GM20431 (cell line): ENCODE measurements at regions not wholly inside any gene's neighbourhood (a gene's known extent, or its start where the extent isn't known, plus 50 kb on each side); places are given as distances from the start of the nearest gene placed in this dataset.

ENCODE experiments used
- in situ Hi-C: fragments of 300-500 bp; cut with MseI, MboI; formaldehyde crosslinking; loops from one replicate; pipeline ENCODE4 v1.15.0; 2020; ENCODE audit warnings: low sequenced_read_pairs; ENCODE audit not compliant: unreplicated experiment

DNA sequence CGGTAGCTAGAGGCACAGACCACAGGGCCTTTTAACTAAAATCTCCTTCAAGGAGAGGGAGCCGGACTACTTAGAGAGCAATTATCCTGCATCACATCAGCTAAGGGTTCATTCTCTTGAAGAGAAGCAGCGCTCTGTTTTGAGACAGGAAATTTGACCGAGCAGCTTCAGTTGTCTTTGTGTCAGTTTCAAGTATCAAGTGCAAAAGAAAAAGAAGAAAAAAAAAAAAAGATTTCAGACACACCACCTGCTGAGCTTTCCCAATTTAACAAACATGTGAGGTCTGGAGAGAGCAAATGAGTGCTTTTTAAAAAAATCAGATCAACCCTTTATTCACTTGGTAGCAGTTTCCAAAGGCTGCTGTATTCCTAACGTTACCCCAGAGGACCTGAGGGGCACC is 273.5 kb upstream of the POU3F2 start:
- in situ Hi-C loops, result no loop called here

DNA sequence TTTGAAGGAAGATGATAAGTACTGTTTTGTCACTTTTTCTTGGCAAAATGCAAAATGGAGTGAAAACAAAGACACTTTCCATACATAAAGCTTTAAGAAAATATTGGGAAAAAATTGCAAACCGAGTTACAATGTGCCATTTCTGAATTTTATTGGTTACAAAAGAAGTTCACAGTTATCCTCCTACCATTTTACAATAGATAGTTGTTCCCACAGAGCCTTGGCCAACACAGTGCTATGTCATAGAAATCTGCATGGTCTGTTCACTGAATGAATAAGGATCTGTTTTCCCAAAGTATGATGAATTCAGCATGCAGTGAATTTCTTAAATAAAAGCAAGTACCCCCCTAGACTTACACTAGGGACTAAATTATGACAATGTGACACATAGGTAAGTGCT is 268.2 kb upstream of the POU3F2 start:
- in situ Hi-C loops, result no loop called here

DNA sequence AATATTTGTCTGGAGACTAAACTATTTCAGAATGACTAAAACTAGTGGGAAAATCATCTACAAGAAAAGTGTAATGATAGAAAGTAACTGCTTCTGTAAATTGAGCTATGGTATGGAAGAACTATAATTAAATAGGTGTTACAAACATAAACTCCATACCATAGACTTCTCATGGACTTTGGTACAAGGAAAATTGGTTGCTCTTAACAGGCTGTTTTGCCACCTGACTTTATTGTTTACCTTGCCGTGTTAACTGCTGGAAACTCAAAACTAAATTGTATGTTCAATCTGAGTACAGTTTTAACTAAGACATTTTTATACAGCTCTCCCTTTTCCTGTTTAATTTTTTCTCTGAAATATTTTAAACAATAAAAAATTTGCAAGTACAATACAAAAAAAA is 261.8 kb upstream of the POU3F2 start:
- in situ Hi-C loops, result no loop called here

DNA sequence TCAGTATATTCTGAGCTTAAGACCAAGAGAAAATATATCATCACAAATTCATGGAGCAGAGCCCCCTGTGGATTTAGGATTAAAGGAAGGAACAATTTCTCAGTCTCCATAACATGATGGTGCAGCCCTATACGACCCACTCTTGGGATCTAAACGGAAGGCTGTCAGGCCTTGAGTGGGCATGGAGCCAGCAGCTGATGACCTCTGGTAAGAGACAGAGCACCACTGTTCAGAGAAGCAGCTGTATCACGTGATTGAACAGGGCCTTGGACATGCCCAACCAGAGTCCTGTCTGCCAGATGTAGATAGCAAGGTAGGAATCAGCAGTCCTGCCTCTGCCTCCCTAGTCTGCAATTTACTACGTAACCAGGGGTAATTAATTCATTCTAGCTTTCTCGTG is 259.4 kb upstream of the POU3F2 start:
- in situ Hi-C loops, result no loop called here

DNA sequence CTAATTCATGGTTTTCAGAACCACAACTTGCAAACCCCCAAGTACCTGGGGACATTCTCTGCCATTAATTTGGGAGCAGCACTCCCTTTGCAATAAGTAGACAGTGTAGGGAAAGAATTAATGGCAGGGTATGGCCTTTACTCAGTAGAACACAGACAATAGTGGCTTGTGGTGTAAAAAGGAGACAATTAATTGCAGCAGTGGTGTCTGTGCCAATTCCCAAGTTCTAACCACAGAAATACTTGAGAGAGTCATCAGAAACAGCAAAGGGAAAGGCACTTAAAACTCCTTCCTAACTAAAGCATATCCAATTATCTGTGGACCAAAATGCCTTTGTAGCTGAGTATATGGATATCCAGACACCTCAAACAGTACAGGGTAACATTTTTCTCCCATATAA is 257.6 kb upstream of the POU3F2 start:
- in situ Hi-C loops, result no loop called here

DNA sequence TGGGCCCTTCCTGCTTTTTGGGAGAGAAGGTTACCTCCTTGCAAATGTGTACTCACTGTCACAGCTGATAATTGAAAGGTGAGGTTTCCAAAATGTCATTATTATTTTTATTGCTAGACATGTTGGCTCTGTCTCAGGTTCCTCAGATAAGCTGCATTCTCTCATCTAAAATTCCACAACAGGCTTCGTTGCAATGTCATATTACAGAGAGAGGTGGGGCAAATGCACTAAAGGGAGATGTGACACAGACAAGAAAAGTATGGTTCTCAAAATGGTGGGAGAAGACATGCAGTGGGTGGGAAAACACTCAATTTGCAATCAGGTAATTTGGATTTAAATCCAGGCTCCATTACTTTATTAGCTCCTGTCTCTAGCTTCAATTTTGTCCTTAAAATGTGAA is 256.4 kb upstream of the POU3F2 start:
- in situ Hi-C loops, result no loop called here

DNA sequence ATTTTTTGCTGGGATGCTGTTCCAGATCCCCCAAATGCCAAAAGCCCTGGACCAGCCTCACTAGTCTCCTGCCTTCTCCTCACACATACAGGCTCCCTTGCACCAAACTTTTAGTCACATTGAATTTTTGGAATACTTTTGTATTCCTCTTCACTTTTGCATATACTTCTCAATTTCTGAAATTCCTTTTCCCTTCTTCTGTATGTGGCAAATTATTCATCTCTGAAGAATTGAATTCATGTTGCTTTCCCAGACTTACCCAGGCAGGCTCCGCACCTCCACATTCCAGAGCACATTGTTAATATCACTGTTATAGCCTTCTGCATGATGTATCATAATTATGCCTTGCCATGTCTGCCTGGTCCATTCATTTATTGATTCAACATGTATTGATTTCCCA is 255.3 kb upstream of the POU3F2 start:
- in situ Hi-C loops, result no loop called here

DNA sequence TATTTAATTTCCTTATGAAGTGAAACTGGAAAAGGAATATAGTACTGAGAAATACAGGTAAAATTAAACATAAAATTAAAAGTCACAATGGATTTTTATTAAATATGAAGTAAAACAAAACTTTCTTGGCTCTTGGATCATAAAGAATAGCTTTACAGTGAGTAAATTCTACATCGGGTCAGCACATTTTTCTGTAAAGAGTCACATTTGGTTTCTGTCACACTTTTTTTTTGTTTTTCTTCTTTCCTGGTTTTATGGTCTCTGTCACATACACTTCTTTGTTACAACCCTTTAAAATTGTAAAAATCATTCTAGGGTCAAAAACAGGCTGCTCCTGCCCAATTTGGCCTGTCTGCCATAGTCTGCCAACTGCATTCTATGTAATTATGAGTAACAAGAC is 254.4 kb upstream of the POU3F2 start:
- in situ Hi-C loops, result no loop called here

DNA sequence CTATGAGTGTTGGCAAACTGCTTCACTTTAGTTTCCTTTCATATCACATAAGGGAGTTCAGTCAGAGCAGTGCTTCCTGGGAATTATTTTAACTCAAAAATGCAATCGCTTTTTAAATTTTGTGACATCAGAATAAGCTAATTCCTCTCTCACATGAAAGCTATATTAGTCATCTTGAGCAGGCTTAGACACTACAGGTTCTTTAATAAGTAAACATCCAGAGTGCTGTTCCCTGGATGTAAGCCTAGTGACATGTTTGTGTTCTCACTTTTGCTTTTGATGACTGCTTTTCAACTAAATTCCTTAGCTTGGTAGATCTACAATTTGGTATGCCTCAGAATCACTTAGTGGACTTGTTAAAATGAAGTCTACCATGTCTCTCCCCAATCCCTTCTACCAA is 252.7 kb upstream of the POU3F2 start:
- in situ Hi-C loops, result no loop called here

DNA sequence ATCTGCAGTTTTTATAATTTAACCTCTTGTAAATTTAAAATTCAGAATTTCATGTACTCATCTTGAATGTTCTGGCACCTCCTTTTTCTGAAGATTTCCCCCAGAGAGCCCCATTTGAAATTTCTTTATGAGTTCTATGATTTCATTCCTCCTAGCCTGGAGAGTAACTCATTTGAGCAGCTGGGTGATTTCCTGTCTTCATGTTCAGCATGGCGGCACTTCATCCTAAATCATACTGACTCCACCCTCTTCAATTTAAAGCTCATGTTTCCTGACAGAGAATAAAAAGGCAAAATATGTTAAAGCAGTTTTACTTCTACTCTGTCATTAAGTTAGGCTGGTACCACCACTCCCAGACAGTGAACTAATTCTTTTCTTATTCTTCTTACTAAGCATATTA is 250.9 kb upstream of the POU3F2 start:
- in situ Hi-C loops, result no loop called here

DNA sequence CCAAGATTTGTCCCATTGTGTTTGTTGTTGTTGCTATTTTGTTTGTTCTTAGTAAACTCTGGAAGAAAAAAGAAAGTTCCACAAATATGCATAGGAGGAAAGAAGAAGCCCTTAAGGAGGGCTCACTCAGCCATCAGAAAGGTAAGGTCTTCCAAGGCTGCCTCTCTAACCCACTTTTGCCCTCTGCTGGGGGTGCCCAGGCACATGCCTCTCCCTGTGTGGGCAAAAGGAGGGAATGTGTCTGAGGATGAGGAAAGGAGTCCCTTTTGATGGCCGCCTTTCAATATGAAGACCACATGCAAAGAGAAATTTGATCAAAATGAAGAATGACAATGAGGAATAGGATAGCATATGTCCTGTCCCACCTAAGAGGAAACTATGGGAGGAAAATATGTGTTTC is 248.2 kb upstream of the POU3F2 start:
- in situ Hi-C loops, result no loop called here

DNA sequence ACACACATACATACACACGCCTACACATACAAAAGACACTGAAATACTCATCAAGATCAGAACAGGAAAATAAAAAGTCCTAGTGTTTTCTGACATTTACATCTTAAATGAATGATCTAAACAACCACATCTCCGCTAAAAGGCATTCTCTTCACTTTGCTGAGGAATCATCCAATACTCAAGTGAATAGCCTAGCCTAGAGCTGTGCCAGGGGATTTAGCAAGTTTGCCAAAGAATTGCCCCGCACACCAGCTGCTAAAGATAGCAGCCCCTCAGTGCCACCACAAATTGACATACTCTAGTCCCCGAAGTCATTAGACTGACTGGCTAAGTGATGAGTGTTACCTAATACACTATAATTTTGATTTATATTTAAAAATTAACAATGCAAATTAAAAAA is 246.8 kb upstream of the POU3F2 start:
- in situ Hi-C loops, result no loop called here

DNA sequence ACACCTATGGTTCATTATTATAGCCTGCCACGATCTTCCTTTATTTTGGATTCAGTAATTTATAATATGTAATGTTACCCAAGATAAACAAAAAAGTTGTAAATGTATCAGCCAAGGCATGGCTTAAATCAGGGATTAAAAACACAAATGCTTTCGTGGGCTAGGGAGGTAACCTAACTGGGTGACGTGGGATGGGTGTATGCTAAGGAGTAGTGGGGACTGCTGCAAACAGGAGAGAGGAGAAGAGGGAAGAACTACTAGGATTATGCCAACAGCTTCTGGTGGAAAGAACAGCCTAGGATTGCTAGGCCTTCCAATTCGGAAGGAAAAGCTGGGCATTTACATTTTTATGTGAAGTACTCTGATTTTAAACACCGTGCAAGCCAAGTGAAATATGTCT is 244.8 kb upstream of the POU3F2 start:
- in situ Hi-C loops, result no loop called here

DNA sequence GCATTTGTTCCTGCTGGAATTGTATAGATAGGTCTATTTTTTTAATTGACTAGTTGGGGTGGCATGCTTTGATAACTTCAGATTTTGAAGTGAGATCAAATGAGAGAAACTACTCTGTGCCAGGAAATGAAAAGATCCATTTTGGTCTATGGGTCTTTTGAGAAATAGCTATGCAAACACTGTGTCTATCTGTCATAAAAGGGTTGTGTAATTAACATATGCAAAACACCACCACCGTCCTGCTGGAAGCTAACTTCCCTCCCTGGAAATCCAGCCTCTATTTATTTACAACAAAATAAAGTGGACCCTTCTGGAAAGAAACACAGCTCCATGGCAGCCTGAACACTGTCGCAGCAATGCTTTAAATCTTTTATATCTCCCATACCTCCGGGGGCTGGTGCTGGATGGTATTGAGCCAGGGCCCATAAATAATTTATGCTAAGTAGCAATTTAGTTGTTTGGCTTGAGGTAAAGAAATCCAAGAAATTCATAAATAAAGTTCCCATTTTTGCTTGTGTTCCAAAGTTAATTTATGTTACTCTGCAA is 244.2 kb upstream of the POU3F2 start:
- in situ Hi-C loops, result no loop called here

DNA sequence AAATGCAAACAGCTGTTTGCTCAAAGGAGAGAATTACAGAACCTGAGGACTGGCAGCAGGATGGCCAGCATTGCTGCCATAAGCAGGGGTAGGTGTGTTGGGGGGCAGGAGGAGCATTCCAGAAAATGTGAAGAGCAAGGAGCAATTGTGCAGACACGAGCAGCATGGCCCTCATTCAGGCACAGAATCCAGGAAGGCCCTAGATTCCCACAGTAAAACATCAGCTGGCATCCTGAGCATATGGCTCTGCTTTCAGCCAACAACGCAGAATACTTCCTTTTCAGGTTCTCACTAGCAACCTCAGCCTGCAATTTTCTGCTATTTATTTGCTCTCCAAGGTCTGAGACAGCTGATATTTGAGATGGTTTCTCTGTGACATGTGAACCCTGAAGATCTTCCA is 243.4 kb upstream of the POU3F2 start:
- in situ Hi-C loops, result no loop called here

DNA sequence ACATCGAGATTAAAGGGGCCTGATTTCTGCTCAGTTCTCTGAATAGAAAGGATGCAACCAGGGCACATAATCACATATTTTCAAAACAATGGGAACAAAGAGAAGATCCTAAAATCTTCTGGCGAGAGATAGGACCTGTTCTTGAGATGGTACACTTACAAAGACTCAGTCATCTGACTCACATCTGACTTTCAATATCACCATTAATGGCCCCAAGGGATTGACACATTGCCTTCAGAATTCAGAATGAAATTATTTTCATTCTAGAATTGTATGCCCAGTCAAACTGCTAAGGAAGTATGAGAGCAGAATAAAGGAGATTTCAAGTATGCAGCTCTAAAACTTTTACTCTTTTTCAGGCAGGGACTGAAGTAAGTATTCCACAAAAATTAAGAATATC is 240.7 kb upstream of the POU3F2 start:
- in situ Hi-C loops, result no loop called here

DNA sequence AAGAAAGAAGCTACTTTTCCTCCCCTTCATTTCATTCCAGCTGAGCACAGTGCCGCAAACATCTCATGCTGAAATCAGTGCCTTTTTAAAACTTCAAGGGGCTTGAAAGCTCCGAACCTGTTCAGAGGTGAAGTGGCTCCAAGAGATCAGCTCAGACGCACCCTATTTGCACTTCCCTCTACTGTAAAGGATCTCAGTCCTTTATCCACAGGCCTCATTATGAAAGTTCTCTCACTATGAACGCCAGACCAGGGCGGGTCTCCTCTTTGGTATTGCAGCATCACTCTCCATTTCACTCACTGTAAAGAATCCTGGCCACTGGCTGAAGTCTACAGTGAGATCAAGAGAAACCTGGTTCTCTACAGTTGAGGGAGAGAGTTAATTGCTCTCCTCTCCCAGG is 232.7 kb upstream of the POU3F2 start:
- in situ Hi-C loops, result no loop called here

DNA sequence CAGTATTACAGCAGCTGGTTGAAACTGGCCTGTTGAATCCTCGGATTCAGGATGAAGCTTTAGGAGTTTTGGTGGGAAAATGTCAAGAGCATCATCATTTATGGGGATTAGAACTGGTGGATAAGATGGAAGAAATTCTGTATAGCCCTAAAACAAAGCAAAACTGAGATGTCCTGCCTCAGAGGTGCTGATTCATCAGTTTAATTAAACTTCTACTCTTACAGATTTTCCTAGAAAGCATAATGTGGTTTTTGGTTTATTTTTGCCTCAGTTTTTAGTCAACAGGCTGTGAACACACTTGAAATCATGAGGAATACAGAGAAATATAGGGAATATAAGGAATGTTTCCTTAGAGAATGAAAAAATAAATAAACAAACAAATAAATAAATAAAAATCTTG is 228.7 kb upstream of the POU3F2 start:
- in situ Hi-C loops, result no loop called here

DNA sequence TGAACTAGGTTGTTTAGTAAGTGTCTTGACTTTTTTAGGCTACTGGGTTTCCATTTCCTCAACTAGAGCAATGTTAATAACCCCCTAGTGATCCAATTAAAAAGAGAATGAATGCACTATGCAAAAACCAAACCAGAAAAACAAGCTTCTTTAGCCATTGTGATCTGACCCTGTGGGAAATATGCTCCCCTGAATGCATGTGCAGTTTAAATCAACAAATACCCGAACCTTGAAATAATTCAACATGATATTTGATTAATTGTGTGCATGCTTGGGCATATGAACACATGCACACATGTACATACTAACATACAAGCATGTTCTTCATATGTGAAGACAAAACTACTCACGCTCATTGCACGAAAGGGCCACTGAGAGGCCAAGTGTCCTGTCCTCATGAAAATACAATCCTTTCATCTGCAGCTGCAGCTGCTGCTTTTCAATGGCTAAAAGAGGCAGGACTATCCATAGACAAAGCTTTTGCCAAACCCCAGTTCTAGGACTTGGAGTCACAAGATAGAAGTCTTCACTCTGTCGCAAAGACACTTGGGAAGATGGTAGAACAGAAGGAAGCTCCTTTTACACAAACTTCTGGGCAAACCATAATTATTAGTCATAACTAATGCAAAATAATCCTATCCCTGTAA is 207.1 kb upstream of the POU3F2 start:
- in situ Hi-C loops, result no loop called here

DNA sequence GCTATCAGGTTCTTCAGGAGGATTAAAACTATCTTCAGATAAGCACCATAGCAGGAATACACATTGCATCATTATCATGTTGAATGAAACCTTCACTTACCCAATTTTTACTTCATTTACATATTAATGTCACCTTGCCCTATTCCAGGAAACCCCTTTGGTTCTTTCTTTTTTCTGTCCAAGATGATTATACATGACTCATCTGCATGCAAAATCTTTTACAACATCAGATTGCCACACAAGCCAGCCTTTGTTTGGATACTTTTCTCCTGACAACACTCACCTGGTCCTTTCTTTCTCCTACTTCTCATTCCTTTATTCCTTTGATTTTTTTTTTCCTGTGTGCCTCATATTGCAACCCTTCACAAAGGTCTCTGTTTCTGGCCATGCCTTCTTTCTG is 200.5 kb upstream of the POU3F2 start:
- in situ Hi-C loops, result no loop called here

DNA sequence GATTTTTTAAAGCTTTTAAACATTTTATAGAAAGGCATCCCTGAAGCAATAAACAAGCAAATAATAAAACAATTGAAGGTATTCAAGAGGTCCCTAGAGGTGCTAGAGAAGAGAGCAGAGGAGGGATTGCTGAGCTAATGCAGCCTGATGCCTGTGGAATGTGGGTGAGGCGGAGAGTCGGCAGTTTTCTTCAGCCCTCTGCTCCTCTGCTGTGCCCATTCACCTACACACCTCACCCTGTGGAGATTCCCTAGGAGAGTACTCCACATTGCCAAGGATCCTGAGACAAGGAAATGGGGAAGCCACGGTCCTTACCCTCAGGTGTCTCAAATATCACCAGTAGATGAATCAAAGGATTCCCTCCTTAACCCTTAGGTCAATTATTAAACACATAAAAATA is 199.8 kb upstream of the POU3F2 start:
- in situ Hi-C loops, result no loop called here

DNA sequence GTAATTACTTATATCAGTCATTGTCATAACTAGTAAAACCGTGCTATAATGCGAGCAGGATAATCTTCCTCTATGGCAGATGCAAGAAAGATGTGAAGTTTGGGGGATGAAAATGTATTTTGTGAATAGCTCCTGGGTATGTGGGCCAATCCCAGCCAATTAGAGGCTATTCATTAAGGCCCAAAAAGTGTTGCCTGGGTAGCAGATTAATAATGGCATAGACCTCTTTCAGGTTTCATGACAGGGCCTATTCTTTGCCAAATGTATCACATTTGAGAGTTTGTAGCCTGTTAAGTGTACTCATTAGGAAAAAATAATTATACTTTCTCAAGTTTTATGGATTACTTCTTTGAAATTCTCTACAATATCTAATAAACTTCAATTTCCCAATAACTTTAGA is 199.2 kb upstream of the POU3F2 start:
- in situ Hi-C loops, result no loop called here

DNA sequence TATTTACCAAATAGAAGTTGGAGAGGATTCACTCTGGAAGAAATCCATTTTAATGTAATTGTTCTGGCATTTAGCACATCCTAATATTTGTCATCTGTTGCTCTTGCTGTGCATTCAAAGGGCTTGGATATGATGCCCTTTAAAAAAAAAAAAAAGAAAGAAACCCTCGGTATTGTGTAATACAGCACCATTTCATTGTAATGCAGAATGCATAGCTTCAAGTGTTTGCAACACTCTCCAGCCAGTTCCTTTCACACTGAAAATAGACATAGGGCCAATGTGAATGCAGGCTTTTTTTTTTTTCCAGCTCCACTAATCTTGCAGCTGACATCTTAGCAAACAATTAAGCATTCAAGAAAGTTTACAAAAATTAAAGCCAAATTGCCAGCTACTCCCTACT is 197.4 kb upstream of the POU3F2 start:
- in situ Hi-C loops, result no loop called here
